DMS114 treated with DMSO at 0.1 percent for 48 hours (cell line): ENCODE measurements at regions not wholly inside any gene's neighbourhood (a gene's known extent, or its start where the extent isn't known, plus 50 kb on each side); places are given as distances from the start of the nearest gene placed in this dataset.
"Not testable (repeated sequence)": the region's sequence is repeated elsewhere in the genome, so short reads cannot be mapped to it uniquely, and the experiment has no call there.

Experiments
- DNase-seq: peaks from one replicate; lab custom pipeline; 2025; ENCODE audit not compliant: unreplicated experiment; lab: John Stamatoyannopoulos, UW

DNA sequence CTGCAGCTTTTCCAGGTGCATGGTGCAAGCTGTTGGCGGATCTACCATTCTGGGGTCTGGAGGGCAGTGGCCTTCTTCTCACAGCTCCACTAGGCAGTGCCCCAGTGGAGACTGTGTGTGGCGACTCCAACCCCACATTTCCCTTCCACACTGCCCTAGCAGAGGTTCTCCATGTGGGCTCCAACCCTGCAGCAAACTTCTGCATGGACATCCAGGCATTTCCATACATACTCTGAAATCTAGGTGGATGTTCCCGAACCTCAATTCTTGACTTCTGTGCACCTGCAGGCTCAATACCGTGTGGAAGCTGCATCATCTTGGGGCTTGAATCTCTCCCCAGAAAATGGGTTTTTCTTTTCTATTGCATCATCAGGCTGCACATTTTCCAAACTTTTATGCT is 160.2 kb upstream of the DYRK2 start:
- DNase-seq = not testable (repeated sequence)

DNA sequence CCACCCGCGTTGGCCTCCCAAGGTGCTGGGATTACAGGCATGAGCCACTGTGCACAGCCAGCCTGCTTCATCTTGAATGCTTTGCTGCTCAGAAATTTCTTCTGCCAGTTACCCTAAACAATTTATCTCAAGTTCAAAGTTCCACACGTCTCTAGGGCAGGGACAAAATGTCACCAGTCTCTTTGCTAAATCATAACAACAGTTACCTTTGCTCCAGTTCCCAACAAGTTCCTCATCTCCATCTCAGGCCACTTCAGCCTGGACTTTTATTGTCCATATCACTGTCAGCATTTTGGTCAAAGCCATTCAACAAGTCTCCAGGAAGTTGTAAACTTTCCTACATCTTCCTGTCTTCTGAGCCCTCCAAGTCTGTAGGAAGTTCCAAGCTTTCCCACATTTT is 159.5 kb upstream of the DYRK2 start:
- no peak for DNase-seq

DNA sequence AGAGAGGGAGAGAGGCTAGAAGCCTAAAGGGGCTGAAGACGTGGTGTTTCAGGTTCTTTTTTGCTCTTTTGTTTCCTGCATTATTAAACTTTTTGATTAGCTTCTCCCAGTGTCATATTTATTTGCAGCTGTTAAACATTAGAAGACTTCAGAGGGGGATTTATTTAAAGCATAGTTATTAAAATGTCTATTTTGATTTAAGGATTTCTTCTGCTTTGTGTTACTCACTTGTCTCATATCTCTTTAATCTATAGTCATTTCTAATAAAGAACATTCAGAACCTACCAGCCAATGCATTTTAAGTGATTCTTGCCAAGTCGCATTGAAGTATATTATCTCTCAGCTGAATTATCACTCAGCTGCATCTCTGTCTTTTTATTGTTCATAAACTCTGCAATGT is 152.0 kb upstream of the DYRK2 start:
- no peak for DNase-seq

DNA sequence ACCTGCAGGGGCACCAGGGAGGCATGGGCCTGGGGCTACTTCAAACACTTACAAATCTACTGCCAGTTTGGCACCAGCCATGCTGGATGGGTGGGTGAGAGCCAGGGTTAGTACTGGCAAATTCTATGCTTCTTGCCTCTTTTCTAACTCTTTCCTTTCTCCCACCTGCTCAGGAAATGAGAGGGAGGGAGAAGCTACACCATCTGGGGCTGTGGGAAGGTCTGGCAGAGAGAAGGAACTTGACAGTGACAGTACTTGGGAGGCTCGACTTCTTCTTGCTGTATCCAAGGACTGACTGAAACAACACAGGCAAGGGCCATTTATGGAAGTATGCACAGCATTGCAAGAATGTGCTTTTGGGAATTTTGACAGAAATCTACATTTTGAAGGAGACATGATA is 149.6 kb upstream of the DYRK2 start:
- no peak for DNase-seq

DNA sequence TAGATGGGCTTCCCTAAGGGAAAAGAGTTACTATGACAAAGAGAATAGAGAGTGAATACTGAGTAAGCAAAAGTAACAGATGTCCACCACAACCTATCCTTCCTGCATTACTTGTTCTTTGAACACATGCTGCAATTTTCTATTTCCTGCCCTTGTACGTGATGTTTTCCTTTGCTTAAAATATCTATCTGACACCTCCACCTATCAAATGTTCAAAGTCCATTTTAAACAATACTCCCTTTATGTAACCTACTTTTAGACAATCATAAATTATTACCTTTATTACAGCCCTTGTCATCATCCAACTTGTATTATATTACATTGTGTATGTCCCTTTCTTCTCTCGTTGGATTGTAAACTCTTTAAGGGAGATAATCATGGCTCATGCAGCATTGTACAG is 147.2 kb upstream of the DYRK2 start:
- DNase-seq = no peak

DNA sequence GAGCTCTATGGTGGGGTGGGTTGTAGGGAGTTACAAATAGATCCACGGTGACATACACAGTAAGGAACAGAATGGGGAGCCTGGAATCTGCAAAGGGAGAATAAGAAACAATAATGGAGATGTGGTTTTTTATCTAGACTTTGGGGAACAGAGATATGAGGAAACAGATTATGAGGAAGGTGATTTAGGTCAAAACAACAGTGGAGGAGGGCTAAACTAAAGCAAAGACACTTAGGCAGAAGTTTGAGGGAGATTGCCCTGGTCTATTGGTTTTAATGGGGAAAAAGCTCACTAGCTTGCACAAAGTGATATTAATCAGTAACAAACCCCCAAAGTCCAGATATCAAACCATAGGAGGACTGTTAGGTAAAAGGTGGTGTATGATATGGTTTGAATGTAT is 144.5 kb upstream of the DYRK2 start:
- no peak for DNase-seq

DNA sequence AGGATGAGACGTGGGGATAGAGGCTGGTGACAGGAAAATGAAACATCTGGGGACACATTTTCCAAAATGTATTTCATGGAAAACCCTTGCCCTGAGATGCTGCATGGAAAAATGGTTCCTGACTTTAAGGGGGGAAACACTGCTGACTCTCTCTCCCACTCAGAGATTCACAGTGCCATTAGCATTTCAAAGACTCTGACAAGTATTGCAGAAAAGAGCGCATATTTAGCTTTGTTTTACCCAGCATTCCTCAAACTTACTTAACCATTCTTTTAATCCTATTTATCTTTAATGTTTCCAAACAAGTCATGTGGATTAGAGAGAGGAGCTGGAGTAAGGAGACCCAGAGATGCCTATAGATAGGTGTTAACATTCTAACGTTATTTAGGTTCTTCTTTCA is 141.8 kb upstream of the DYRK2 start:
- DNase-seq = no peak

DNA sequence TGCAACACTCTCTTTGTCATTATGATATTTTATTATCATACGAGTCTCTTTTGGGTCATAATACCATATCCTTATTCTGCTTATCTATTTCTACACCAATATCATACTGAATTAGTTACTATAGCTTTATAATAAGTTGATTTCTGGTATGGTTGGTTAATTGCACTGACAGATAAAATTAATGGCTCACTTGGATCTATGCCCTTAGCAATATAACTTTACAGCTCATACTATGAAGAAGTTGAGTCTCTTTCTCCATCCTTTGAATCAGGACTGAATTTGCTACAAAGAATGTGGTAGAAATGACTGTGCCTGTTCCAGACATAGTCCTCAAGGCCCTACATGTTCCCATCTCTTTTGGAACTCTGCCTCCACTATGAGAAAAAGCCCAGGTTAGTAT is 139.7 kb upstream of the DYRK2 start:
- DNase-seq = no peak

DNA sequence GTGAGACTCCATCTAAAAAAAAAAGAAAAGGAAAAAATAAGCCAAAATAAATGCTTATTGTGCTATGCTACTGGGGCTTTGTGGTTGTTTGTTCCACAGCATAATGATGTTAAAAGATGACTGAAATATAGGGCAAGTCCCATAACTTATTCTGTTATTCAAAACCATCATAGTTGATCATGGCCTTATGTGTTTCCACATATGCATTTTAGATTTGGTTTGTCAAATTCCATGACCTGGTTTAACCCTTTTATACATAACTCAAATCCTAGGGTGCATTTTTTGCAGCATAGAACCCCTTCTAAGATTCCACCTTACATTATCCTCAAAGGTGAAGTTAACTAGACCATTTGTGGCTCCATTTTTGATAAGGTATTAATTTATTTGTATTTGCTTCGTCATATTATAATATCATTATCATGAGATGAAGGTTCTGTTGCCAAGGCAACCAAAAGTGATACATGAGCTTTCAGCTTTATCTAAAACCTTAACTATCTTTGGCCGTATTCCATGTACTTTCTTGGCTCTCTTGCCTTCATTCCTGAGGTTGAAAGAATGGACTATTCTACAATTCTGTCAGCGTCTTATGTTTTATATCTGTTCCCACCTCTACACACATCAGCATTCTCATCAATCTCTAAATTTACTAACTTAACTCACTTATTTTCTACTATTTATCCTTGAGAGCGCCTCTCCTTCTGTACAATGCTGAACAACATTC is 138.7 kb upstream of the DYRK2 start:
- DNase-seq = no peak

DNA sequence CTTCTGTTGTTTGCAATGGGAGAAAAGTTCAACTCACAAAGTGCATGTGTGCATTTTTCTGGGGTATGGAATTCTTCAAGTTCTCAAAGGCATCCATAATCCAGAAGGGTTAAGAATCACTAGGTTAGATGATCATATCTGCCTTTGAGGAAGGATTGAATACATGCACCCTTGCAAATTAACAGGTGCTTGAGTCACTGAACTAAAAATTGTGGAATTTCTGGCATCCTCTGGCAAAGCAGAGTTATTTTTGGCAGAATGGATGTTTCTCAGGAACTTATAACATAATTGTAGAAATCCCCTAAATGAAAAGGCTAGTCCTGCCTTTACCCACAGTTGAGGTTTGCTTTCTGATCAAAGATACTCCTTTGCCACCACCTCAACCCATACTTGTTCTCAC is 136.5 kb upstream of the DYRK2 start:
- DNase-seq = no peak

DNA sequence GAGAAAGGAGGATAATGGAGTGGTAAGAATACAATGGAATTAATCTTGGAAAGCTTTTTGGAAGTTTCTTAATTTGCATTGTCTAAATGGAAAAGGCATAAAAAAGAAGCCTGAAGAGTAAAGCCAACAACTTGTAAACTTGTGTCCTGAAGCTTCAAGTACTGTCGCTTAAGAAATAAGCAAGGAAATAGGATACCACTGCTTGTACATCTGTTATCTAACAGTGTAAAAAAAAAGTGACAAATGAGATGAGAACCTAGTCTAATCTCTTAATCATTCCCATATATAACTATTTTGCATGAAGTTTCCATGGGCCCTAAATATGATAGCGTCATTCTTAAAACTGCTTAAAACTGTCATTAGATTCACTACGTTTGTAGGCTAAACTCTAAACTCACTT is 134.0 kb upstream of the DYRK2 start:
- DNase-seq = no peak

DNA sequence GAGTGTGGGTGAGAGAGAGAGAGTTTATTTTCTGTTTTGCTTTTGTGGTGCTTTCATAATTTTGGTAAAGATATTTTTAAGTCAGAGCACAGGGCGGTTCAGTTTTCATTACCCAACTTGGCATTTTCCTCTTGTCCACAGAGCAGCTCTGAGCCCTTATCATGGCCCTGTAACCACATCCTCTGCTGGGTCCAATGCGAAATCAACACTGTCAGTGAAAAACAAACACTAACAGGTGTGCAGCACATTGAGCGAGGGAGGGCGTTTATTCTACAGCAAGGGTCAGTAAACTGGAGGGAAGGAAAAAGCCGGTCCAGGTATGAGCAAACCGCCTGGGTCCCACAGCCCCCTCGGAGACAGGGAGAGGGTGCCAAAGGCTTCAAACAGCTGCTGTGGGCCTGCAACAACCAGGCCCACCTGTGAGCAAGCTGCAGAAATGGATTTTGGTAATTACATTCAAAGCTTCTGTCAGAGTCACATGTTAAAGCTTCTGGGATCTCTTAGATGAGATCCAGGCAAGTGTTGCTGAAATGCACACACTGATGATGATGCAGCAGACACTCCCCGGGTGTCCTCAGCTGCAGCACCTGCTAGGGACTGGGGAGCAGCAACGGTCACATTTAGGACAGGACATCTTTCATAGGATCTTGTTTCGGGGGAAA is 132.7 kb upstream of the DYRK2 start:
- DNase-seq = no peak

DNA sequence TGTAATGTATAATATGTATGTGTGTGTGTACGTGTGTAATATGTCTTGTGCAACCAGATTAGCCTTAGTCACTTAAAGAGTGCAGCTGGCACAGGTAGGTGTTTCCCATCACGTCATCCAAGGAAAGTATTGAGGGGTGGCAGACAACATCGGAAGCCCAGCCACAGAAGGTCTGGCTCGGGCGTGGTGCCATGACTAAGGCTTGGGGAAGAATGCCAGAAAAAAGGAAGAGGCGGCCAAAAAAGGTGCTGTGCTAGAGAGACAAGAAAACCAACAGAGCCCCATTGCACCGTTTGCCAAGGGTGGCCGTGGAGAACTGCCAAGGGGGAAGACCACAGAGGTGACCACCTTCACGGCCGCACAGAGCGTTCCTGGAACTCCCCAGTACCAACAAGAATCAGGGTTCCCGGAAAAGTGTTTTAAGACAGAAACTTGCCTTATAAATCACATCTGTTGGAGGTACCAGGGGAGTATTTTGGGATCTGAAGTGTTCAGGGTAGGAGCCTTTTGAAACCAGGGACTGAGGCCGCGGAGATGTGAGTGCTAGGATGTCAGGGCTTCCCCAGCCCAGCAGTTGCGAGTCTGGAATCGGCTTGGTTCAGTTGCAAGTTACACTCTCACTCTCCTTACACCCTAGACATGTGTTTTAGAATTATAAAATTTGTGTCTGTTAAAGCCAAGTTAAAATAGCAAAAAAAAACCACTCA is 131.2 kb upstream of the DYRK2 start:
- no peak for DNase-seq

DNA sequence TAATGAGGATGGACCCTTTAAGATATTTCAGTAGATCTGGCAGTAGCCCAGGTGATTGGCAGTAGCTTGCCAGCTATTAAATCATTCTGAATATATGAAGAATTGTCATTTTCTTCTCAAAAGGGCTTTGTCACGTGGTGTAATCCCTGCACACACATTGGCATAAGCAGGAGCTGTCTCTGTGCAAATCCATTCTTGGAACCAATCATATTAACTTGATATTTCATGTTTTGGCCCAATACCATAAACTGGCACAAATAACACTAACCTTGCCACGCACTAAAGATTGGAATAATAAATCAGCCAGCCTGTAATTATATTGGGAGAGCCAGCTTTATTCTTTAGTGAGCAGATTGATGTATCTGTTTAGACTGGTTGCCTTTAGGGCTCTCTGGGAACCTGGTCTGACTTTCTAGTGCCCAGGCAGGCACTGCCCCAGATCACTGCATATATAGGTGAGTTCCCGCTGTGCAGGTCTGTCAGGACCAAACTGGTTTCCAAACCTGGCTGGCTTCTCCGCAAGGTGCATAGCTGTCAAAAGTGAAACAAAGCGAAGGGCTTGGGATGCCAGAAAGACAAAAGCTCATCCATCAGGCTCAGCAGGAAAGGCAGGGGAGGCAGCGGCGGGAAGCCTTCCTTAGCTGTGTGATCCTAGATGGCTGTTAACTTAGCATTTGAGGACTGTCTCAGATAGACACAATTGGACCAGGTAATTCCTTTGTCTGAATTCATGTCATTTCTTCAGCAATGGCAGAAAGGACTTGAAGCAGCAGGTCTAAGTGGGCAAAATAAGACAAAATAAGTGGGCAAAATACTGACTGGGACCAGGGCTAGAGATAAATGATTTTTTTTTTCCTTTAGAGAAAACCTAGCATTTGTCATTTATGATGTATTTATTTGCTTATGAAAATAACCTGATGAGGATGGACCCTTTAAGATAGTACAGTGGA is 128.8 kb upstream of the DYRK2 start:
- DNase-seq = no peak

DNA sequence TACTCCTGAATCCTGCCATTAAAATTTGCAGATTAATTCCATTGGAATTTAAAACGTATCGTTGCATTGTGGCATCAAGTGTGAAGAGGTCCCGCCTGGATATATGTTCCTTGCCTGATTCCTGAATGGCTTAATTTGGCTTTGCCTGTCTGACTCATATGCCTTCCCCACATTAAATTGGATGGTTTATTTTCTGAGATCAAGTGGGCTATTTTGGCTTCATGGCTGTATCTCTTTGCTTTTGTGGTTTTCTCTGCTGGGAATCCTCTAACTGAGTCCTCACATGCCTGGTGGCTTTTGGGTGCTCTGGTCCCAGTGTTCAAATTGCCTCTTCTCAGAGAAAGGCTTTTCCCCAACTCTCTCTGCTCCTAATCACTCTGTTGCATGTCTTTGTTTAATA is 127.9 kb upstream of the DYRK2 start:
- no peak for DNase-seq

DNA sequence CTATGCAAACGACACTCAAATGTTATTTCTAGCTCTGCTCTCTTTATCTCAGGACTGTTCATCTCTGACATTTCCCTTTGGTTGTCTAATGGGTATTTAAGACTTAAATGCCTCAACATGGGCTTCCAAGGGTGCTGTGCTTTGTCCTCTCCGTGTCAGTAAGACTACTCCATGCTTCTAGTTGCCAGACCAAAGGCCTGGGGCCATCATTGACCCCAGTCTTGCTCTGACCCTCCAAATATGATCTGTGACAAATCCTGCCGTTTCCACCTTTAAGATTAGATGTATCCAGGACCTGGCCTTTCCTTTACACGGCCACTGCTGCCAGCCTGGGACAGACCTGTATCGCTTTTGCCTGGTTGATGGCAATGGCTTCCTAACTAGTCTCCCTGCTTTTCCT is 126.3 kb upstream of the DYRK2 start:
- no peak for DNase-seq

DNA sequence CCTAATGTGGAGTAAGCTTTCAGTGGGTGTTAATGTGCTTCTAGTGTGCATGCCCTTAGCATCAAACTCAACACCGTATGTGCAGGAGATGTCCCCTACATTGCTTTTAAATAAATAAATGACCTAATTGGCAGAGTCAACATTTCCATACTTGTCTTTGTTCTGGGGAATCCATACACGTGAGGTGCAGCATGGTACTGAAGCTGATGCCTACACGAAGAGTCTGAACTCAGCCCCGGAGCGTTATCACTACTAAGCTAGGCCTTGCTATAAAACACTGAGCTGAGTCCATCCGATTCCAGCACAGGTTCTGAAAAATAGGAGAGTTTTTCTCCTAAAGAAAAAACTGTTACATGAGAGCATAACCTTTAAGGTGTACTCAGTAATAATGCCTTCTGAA is 125.0 kb upstream of the DYRK2 start:
- no peak for DNase-seq

DNA sequence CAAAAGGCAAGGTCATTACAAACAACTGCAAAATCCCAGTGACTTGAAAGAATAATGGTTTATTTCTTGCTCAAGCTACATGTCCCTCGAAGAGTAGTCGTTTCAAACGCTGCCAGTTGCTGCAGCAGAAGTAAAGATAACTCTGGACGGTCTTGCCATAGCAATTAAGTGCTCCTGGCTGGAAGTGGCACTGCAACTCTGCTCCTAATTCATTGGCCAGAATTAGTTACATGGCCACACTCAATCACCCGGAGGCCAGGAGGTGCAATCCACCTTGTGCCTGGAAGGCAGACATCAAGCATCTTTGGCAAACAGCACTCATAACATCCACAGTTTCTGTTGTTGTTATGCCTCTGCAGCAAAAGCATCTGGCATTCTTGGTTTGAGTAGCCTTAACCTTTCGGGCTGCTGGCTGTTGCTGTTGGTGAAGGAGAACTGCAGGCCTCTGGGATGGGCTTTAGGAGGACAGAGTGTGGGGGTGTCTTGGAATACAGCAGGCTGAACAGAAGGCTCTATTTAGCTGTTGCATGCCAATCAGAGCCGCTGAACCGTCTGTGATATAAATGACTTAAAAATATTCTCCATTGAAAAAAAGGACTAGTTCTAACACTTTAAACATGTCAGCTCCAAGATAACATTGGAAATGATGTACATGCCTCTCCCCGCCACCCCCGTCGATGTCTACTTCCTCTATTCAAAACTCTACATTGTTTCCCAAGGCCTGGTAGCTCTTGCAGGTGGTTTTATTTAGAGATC is 123.5 kb upstream of the DYRK2 start:
- DNase-seq = no peak

DNA sequence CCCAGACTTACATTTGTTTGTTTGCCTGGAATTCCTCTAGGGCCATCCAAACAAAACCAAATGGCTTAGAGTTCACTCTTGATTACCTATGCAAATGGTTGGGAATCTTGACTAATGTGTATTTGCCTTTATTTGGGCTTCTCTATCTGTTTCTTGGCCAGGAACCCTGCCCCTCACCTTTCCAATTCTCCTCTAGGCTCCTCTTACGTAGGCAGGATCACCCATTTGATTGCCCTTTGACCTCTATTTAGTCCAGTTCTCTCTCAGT is 123.0 kb upstream of the DYRK2 start:
- no peak for DNase-seq

DNA sequence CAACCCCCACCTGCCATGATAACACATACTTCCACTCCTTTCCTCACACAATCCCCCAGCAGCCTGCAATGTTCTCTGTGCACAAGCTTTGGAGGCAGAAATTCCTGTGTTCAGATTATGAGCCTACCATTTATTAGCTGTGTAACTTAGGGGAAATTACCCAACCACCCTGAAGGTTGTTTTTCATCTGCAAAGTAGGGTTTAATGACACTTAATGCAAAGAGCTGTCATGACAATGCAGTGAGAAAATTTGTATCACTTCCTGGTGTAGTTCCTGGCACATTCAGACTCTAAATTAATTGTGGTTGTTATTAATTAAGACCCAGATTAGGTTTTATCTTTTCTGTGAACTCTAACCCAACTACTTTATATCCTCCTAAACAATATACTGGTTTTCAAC is 122.4 kb upstream of the DYRK2 start:
- DNase-seq = no peak

DNA sequence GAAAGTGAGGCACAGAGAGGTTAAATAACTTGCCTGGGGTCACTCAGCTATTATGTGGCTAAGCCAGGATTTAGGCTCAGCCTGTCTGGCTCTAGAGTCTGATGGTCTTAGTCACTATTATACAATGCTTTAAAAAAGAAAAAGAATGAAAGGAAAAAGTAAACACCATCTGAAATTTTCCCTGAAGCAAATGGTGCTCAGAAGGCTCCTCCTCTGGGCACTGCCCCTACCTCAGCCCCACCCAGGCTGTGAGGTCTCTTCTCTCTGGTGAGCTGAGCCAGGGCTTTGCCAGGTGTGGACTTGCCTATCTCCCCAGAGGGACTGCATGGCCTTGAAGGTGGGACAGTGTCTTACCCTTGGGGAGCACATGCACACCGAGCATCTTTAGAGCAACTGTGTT is 117.5 kb upstream of the DYRK2 start:
- DNase-seq = no peak
